Uterus (tissue), 3 donors: ENCODE measurements at regions not wholly inside any gene's neighbourhood (a gene's known extent, or its start where the extent isn't known, plus 50 kb on each side); places are given as distances from the start of the nearest gene placed in this dataset.

Experiments
- DNase-seq, 2 donors: peaks; one replicate each; pipeline ENCODE4 v3.0.0-alpha.2; 2019 to 2020
- H3K27ac ChIP-seq, 2 donors: fragments of 200-600 bp; sonication (generic); 1 replicate in 1 of 2; 2 replicates in 1 of 2; pipeline ENCODE4 v1.5.1; 2016 to 2018
- H3K27me3 ChIP-seq, 2 donors: fragments of 200-600 bp; sonication (generic); one replicate each; pipeline ENCODE4 v1.5.1; 2018 to 2019; ENCODE audit warnings: control low read depth in 1 of 2
- H3K36me3 ChIP-seq, 2 donors: fragments of 200-600 bp; sonication (generic); one replicate each; pipeline ENCODE4 v1.5.1; 2019; ENCODE audit warnings: control low read depth in 1 of 2
- H3K4me1 ChIP-seq, 2 donors: fragments of 200-600 bp; sonication (generic); one replicate each; pipeline ENCODE4 v1.5.1; 2018 to 2019; ENCODE audit warnings: control low read depth in 1 of 2
- H3K4me3 ChIP-seq, 2 donors: fragments of 200-600 bp; sonication (generic); 1 replicate in 1 of 2; 2 replicates in 1 of 2; pipeline ENCODE4 v1.5.1; 2018 to 2019; ENCODE audit warnings: mild to moderate bottlenecking in 1 of 2
- H3K9me3 ChIP-seq, 2 donors: fragments of 200-600 bp; sonication (generic); one replicate each; pipeline ENCODE4 v1.5.1; 2019; ENCODE audit warnings: control low read depth in 1 of 2
- CTCF ChIP-seq, 4 experiments: fragments of 200-600 bp in 2 of 4; fragments of 450-650 bp in 2 of 4; sonication (generic) in 2 of 4; IDR thresholded peaks; one replicate each; pipeline ENCODE4 v1.5.1; 2016 to 2019; ENCODE audit warnings: antibody characterized with exemption in 4 of 4, mild to moderate bottlenecking in 2 of 4, moderate library complexity in 1 of 4
- POLR2A ChIP-seq, 2 donors: fragments of 450-650 bp; IDR thresholded peaks; one replicate each; pipeline ENCODE4 v1.6.1; 2016; ENCODE audit warnings: antibody characterized with exemption in 2 of 2, mild to moderate bottlenecking in 1 of 2, moderate library complexity in 1 of 2
- intact Hi-C: fragments of 100-400 bp; cut with DNase I; formaldehyde crosslinking; loops from one replicate; pipeline ENCODE4 v1.15.1; 2023; ENCODE audit warnings: low total_unique reads
- donor health status: DM: yes; HTN: yes; CAD: no.

- H3K4me3 ChIP-seq, result no peak overlapping the region
- H3K9me3 ChIP-seq, result no peaks in the 10 kb centered on the region
- no peaks in the 10 kb centered on the region for H3K27me3 ChIP-seq
- intact Hi-C loops, result no loop called here
- H3K27ac ChIP-seq, result no peak overlapping the region
- H3K36me3 ChIP-seq, result no peaks in the 10 kb centered on the region
- H3K4me1 ChIP-seq, result no peaks in the 10 kb centered on the region
- DNase-seq, result no peak
- TF ChIP-seq CTCF (IDR thresholded peaks at IDR 0.05) (no peak), POLR2A (IDR thresholded peaks at IDR 0.05) (no peak)
Measured at GRCh38 chr2:22283436-22283835, 1101.5 kb upstream of the KLHL29 start.

GRCh38 chr2:22290302-22290701 is 1094.7 kb upstream of the KLHL29 start:
- H3K36me3 ChIP-seq, result no peaks in the 10 kb centered on the region
- no peak for DNase-seq
- no peaks in the 10 kb centered on the region for H3K27me3 ChIP-seq
- H3K4me1 ChIP-seq, result no peaks in the 10 kb centered on the region
- intact Hi-C loops, result no loop called here
- no peak overlapping the region for H3K27ac ChIP-seq
- no peaks in the 10 kb centered on the region for H3K9me3 ChIP-seq
- no peak for TF ChIP-seq POLR2A (IDR thresholded peaks at IDR 0.05)
- TF ChIP-seq CTCF (IDR thresholded peaks at IDR 0.05), result no peak
- H3K4me3 ChIP-seq, result no peak overlapping the region

GRCh38 chr2:22290909-22291473 is 1094.0 kb upstream of the KLHL29 start:
- no peak for DNase-seq
- intact Hi-C loops, result no loop called here
- TF ChIP-seq POLR2A (IDR thresholded peaks at IDR 0.05) (no peak), CTCF (IDR thresholded peaks at IDR 0.05) (no peak)

GRCh38 chr2:22301228-22301627 is 1083.8 kb upstream of the KLHL29 start:
- Histone ChIP-seq H3K4me1 (no peaks in the 10 kb centered on the region), H3K4me3 (no peak overlapping the region), H3K36me3 (no peaks in the 10 kb centered on the region), H3K27ac (no peak overlapping the region), H3K9me3 (no peaks in the 10 kb centered on the region), H3K27me3 (no peaks in the 10 kb centered on the region)
- no peak for DNase-seq
- TF ChIP-seq CTCF (IDR thresholded peaks at IDR 0.05), result no peak
- TF ChIP-seq POLR2A (IDR thresholded peaks at IDR 0.05), result no peak
- intact Hi-C loops, result no loop called here

More at GRCh38 chr2:22290909-22291473, 1094.0 kb upstream of the KLHL29 start:
- Histone ChIP-seq H3K9me3 (no peaks in the 10 kb centered on the region), H3K4me1 (no peaks in the 10 kb centered on the region), H3K27me3 (no peaks in the 10 kb centered on the region), H3K4me3 (no peak overlapping the region), H3K27ac (no peak overlapping the region), H3K36me3 (no peaks in the 10 kb centered on the region)

- H3K27ac ChIP-seq, result no peak overlapping the region
- no peak for DNase-seq
- H3K36me3 ChIP-seq, result no peaks in the 10 kb centered on the region
- intact Hi-C loops, result no loop called here
- H3K27me3 ChIP-seq, result no peaks in the 10 kb centered on the region
- H3K4me1 ChIP-seq, result no peaks in the 10 kb centered on the region
- H3K9me3 ChIP-seq, result no peaks in the 10 kb centered on the region
- H3K4me3 ChIP-seq, result no peak overlapping the region
- TF ChIP-seq CTCF (IDR thresholded peaks at IDR 0.05) (no peak), POLR2A (IDR thresholded peaks at IDR 0.05) (no peak)
Measured at GRCh38 chr2:22326250-22326649, 1058.7 kb upstream of the KLHL29 start.
